GM23338 (cell line): ENCODE measurements at regions not wholly inside any gene's neighbourhood (a gene's known extent, or its start where the extent isn't known, plus 50 kb on each side); places are given as distances from the start of the nearest gene placed in this dataset.

Source experiments
- CTCF ChIP-seq, 2 experiments: fragments of 200-600 bp in 1 of 2; sonication (generic) in 1 of 2; conservative IDR thresholded peaks; 2 replicates each; pipeline versions ENCODE4 v1.5.1 to v1.6.1; 2016 to 2017; ENCODE audit warnings: antibody characterized with exemption in 2 of 2, low read depth in 2 of 2, mild to moderate bottlenecking in 2 of 2, moderate library complexity in 1 of 2
- EZH2 ChIP-seq: fragments of 200-600 bp; sonication (generic); IDR thresholded peaks from one replicate; pipeline ENCODE4 v1.8.0; 2017; ENCODE audit warnings: antibody characterized with exemption, mild to moderate bottlenecking, low read depth; ENCODE audit not compliant: unreplicated experiment
- EZH2phosphoT487 ChIP-seq: fragments of 200-600 bp; sonication (generic); IDR thresholded peaks from one replicate; pipeline ENCODE4 v1.8.1; 2018; ENCODE audit warnings: antibody characterized with exemption; ENCODE audit not compliant: unreplicated experiment
- STAT1 ChIP-seq: IDR thresholded peaks from one replicate; pipeline ENCODE4 v1.6.1; 2016; ENCODE audit warnings: antibody characterized with exemption; ENCODE audit not compliant: unreplicated experiment
- ZNF114 ChIP-seq: fragments of 250-450 bp; sonication (Bioruptor Pico); IDR thresholded peaks from 2 replicates; pipeline ENCODE4 v1.5.0; 2020; ENCODE audit warnings: mild to moderate bottlenecking, moderate library complexity
- ZNF331 ChIP-seq: fragments of 250-450 bp; sonication (Bioruptor Pico); IDR thresholded peaks from 2 replicates; pipeline ENCODE4 v1.5.0; 2020; ENCODE audit warnings: low read depth, mild to moderate bottlenecking, moderate library complexity
- TF ChIP-seq, protein P1 (sequence below): fragments of 250-450 bp; sonication (Bioruptor Pico); IDR thresholded peaks from 2 replicates; pipeline ENCODE4 v1.5.0; 2020; ENCODE audit warnings: mild to moderate bottlenecking, moderate library complexity
- TF ChIP-seq, protein P2 (sequence below): IDR thresholded peaks from 2 replicates; pipeline ENCODE4 v1.6.1; 2016; ENCODE audit warnings: antibody characterized with exemption

GRCh38 chr9:27802418-27802817 is 229.1 kb upstream of the C9orf72 start (continued):
- TF ChIP-seq, protein P1, sequence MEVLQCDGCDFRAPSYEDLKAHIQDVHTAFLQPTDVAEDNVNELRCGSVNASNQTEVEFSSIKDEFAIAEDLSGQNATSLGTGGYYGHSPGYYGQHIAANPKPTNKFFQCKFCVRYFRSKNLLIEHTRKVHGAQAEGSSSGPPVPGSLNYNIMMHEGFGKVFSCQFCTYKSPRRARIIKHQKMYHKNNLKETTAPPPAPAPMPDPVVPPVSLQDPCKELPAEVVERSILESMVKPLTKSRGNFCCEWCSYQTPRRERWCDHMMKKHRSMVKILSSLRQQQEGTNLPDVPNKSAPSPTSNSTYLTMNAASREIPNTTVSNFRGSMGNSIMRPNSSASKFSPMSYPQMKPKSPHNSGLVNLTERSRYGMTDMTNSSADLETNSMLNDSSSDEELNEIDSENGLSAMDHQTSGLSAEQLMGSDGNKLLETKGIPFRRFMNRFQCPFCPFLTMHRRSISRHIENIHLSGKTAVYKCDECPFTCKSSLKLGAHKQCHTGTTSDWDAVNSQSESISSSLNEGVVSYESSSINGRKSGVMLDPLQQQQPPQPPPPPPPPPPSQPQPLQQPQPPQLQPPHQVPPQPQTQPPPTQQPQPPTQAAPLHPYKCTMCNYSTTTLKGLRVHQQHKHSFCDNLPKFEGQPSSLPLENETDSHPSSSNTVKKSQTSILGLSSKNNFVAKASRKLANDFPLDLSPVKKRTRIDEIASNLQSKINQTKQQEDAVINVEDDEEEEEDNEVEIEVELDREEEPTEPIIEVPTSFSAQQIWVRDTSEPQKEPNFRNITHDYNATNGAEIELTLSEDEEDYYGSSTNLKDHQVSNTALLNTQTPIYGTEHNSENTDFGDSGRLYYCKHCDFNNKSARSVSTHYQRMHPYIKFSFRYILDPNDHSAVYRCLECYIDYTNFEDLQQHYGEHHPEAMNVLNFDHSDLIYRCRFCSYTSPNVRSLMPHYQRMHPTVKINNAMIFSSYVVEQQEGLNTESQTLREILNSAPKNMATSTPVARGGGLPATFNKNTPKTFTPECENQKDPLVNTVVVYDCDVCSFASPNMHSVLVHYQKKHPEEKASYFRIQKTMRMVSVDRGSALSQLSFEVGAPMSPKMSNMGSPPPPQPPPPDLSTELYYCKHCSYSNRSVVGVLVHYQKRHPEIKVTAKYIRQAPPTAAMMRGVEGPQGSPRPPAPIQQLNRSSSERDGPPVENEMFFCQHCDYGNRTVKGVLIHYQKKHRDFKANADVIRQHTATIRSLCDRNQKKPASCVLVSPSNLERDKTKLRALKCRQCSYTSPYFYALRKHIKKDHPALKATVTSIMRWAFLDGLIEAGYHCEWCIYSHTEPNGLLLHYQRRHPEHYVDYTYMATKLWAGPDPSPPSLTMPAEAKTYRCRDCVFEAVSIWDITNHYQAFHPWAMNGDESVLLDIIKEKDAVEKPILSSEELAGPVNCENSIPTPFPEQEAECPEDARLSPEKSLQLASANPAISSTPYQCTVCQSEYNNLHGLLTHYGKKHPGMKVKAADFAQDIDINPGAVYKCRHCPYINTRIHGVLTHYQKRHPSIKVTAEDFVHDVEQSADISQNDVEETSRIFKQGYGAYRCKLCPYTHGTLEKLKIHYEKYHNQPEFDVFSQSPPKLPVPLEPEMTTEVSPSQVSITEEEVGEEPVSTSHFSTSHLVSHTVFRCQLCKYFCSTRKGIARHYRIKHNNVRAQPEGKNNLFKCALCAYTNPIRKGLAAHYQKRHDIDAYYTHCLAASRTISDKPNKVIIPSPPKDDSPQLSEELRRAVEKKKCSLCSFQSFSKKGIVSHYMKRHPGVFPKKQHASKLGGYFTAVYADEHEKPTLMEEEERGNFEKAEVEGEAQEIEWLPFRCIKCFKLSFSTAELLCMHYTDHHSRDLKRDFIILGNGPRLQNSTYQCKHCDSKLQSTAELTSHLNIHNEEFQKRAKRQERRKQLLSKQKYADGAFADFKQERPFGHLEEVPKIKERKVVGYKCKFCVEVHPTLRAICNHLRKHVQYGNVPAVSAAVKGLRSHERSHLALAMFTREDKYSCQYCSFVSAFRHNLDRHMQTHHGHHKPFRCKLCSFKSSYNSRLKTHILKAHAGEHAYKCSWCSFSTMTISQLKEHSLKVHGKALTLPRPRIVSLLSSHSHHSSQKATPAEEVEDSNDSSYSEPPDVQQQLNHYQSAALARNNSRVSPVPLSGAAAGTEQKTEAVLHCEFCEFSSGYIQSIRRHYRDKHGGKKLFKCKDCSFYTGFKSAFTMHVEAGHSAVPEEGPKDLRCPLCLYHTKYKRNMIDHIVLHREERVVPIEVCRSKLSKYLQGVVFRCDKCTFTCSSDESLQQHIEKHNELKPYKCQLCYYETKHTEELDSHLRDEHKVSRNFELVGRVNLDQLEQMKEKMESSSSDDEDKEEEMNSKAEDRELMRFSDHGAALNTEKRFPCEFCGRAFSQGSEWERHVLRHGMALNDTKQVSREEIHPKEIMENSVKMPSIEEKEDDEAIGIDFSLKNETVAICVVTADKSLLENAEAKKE (CRISPR knock-in tag): no peak
- TF ChIP-seq ZNF114 (CRISPR knock-in tag): no peak
- no peak for TF ChIP-seq EZH2phosphoT487
- no peak for TF ChIP-seq STAT1
- no peak for TF ChIP-seq EZH2
- TF ChIP-seq, protein P2, sequence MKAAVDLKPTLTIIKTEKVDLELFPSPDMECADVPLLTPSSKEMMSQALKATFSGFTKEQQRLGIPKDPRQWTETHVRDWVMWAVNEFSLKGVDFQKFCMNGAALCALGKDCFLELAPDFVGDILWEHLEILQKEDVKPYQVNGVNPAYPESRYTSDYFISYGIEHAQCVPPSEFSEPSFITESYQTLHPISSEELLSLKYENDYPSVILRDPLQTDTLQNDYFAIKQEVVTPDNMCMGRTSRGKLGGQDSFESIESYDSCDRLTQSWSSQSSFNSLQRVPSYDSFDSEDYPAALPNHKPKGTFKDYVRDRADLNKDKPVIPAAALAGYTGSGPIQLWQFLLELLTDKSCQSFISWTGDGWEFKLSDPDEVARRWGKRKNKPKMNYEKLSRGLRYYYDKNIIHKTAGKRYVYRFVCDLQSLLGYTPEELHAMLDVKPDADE: no peak
- TF ChIP-seq ZNF331 (CRISPR knock-in tag): no peak
- no peak for TF ChIP-seq CTCF (conservative IDR thresholded peaks at IDR 0.05; ENCODE audit: low read depth in 2 of 2)
